ENCODE measurements at regions not wholly inside any gene's neighbourhood (a gene's known extent, or its start where the extent isn't known, plus 50 kb on each side); places are given as distances from the start of the nearest gene placed in this dataset.

DNA sequence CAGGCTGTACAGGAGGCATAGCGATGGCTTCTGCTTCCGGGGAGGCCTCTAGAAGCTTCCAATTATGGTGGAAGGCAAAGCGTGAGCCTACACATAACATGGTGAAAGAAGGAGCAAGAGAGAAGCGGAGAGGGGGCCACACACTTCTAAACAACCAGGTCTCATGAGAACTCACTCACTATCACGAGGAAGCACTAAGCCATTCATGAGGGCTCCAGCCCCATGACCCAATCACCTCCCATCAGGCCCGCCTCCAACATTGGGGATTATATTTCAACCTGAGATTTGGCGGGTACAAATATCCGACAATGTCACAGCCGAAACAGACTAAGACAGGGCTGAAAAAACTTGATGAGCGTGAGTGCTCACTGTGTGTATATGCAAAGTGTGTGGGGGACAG, 89.3 kb upstream of the CNIH3 start:
- TF ChIP-seq, protein P1, sequence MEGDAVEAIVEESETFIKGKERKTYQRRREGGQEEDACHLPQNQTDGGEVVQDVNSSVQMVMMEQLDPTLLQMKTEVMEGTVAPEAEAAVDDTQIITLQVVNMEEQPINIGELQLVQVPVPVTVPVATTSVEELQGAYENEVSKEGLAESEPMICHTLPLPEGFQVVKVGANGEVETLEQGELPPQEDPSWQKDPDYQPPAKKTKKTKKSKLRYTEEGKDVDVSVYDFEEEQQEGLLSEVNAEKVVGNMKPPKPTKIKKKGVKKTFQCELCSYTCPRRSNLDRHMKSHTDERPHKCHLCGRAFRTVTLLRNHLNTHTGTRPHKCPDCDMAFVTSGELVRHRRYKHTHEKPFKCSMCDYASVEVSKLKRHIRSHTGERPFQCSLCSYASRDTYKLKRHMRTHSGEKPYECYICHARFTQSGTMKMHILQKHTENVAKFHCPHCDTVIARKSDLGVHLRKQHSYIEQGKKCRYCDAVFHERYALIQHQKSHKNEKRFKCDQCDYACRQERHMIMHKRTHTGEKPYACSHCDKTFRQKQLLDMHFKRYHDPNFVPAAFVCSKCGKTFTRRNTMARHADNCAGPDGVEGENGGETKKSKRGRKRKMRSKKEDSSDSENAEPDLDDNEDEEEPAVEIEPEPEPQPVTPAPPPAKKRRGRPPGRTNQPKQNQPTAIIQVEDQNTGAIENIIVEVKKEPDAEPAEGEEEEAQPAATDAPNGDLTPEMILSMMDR (IDR thresholded peaks at IDR 0.05), result no peak
- no peak for TF ChIP-seq EP300 (IDR thresholded peaks at IDR 0.05)

Data from tibial nerve (tissue), 4 donors.